GM21723 (cell line): ENCODE measurements at regions not wholly inside any gene's neighbourhood (a gene's known extent, or its start where the extent isn't known, plus 50 kb on each side); places are given as distances from the start of the nearest gene placed in this dataset.
"Not testable (repeated sequence)": the region's sequence is repeated elsewhere in the genome, so short reads cannot be mapped to it uniquely, and the experiment has no call there.

ENCODE experiments used
- ATAC-seq: cut with Tn5 transposase; IDR thresholded peaks from one replicate; pipeline ENCODE4 v1.9.1; 2021; ENCODE audit warnings: mild to moderate bottlenecking, moderate library complexity; ENCODE audit not compliant: unreplicated experiment

DNA sequence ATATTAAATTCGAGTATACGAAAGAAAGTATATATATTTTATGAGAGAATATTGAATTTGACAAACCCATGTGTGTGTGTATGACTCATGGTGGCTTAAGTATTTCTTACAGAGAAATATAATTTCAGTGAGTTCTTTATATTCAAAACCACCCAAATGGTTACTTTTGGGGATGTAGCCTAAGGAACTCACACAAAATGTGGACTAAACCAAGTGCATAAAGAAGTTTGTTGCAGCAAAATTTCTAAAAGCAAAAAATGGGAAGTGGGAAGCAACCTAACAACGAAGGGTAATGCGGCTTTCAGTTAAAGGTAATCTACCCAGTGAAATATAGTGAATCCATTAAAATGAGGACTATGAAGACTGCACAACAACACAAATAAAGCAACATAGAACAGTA lies 277.1 kb downstream of the EDEM1 start:
- no peak for ATAC-seq

GRCh38 chr3:5465183-5465582 lies 277.7 kb downstream of the EDEM1 start:
- no peak for ATAC-seq

DNA sequence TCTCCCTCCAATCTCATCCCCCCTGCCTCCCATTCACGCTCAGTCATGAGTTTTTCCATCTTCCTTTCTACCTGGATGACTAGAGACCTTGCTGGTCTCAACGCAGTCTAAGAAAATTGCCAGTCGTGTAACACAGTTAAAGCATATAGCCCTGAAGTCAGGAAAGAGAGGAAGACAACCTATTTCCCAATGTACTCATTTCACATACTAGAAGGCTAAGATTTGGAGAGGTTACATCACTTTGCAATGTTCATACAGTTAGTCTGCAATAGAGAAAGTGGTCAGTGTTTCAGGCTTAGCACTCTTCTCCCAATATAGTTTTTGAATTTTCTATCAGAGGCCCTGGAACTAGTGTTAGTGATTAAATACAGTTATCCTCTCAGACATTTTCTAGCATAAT lies 278.6 kb downstream of the EDEM1 start:
- no peak for ATAC-seq

DNA sequence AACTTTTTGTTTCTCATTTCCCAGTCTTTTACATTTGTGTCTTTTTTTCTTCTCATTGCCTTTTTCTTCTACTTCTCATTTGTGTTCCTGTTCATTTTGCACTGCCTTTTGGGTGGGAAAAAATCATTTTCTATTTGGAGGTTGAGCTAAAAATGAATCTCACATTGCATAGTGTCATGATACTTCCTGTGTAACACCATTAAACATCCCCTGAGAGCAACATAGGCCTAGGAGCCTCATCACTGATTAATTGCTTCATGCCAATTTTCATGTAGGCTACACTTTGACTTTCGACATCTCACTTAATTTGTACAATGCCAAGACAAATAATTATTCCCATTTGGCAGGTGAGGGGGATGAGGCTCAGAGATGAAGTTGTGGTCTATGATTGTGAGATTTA lies 279.2 kb downstream of the EDEM1 start:
- ATAC-seq = no peak

GRCh38 chr3:5473471-5473870 lies 286.0 kb downstream of the EDEM1 start:
- no peak for ATAC-seq

GRCh38 chr3:5476403-5476802 lies 288.9 kb downstream of the EDEM1 start:
- no peak for ATAC-seq

- no peak for ATAC-seq
Measured at GRCh38 chr3:5479229-5479799, 291.8 kb downstream of the EDEM1 start.

DNA sequence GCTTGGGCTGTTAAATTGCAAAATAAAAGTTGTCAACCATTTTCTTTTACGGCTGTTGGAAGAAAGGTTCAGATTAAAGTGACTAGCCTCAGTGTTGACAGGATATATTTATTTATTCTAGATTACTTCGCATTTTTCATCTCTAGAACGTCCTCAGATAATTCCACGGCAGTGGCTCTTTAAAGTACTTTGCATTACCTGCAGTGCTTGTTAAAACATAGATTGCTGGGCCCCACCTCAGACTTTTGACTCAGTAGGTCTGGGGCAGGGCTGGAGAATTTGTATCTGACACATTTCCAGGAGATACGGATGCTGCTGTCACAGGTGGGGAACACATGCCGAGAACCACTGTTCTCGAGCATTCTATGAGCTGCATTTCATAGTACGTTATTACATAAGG lies 292.7 kb downstream of the EDEM1 start:
- ATAC-seq = no peak

GRCh38 chr3:5485427-5485826 lies 297.9 kb downstream of the EDEM1 start:
- peak; percentile 64 for ATAC-seq

GRCh38 chr3:5488771-5489170 lies 301.3 kb downstream of the EDEM1 start:
- ATAC-seq = no peak

GRCh38 chr3:5489536-5489935 lies 302.0 kb downstream of the EDEM1 start:
- ATAC-seq = no peak

DNA sequence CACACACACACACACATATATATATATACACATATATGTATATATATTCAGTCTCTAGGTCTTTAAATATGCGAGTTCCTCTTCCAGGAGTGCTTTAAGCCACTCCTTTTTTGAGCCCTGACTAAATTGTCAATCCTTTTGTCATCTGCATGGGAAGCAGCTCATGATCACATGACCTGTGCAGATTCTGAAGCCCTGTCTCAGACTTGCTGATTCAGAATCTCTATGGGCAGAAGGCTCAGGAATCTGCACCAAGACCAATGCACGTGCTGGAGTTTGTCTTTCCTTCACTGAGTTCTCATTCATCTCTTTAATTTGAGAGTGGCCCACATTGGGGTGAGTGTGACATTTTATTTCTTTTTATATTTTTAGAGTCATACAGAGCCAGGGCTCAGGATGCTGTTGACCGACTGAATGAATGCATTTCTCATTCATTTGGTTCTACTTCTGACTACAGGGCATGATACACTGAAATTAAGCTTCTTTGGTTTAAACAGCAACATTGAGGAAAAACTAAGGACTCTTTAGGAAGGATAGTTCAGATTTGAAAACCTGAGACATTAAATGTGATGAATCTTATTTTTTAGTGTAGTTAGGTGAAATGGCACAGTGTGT lies 307.5 kb downstream of the EDEM1 start:
- ATAC-seq = no peak

- ATAC-seq = no peak
Measured at GRCh38 chr3:5497497-5497896, 310.0 kb downstream of the EDEM1 start.

DNA sequence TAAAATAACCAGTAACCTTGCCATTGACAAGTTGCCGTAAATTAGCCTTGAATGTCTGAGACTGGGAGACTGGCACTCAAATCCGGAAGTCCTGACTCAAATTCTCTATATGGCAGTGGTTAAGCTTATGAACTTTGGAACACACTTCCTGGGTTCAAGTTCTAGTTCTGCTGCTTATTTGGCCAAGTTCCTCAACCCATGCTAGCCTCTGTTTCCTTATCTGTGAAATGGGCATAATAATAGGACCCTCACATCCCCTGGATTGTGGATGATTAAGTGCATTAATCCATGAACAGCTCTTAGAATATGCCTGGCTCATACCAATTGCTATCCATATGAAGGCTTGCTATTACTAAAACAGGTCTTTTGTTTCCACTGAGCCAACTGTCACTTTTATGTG lies 311.5 kb downstream of the EDEM1 start:
- ATAC-seq = peak; percentile 46

- peak; percentile 86 for ATAC-seq
Measured at GRCh38 chr3:5499404-5499803, 311.9 kb downstream of the EDEM1 start.

- no peak for ATAC-seq
Measured at GRCh38 chr3:5503136-5503535, 315.6 kb downstream of the EDEM1 start.

- ATAC-seq = no peak
Measured at GRCh38 chr3:5504135-5504534, 316.6 kb downstream of the EDEM1 start.

DNA sequence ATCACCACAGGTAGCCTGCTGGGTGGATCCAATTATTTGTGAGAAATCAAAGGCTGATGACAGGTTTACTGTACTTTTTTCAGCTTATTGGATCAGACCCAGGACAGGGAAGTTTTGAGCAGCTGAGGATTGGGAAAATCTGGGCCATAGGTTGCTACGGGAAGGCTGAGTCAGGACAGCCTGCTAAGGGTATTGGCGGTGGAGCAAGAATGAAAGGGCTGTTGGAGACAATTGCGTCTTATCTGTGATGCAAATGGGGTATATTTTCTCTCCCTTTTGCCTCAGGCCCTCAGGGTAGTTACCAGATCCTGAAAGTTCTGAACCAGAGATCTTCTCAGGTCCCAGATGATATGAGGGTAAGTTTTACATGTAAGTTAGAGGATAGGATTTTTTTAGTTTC lies 317.7 kb downstream of the EDEM1 start:
- ATAC-seq = no peak

- no peak for ATAC-seq
Measured at GRCh38 chr3:5505997-5506396, 318.5 kb downstream of the EDEM1 start.

DNA sequence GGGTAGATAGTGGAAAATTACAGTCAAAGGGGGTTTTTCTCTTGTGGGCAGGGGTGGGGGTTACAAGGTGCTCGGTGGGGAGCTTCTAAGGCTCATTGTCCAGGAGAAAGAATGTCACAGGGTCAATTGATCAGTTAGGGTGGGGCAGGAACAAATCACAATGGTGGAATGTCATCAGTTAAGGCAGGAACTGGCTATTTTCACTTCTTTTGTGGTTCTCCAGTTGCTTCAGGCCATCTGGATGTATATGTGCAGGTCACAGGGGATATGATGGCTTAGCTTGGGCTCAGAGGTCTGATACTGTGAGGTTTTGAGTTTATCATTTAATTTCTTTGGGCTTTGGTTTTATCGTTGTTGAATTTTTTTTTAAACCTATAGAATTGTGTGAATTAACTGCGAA lies 321.4 kb downstream of the EDEM1 start:
- ATAC-seq = not testable (repeated sequence)

DNA sequence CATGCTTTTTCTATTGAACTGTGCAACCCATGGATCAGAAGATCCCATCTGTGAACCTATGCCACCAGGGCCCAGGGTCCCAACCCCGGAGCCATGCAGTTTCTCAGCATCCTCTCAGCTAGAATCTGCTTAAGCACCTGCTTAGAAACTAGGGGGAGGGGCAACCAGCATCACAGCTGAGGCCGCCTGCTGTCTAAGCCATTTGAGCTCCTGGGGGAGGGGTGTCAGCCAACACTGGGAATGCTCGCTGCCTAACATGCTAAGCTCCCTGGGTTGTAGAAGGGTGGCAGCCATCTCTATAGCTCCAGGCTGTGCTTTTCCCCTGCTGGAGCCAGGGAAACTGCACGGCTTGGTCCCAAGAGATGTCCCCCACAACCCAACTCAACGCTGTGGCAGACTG lies 322.8 kb downstream of the EDEM1 start:
- no peak for ATAC-seq

DNA sequence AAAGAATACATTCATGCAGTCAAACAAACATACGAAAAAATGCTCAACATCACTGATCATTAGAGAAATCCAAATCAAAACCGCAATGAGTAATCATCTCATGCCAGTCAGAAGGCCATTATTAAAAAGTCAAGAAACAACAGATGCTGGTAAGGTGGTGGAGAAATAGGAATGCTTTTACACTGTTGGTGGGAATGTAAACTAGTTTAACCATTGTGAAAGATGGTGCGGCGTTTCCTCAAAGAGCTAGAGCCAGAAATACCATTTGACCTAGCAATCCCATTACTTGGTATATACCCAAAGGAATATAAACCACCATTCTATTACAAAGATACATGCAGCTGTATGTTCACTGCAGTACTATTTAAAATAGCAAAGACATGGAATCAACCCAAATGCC lies 330.4 kb downstream of the EDEM1 start:
- no peak for ATAC-seq

DNA sequence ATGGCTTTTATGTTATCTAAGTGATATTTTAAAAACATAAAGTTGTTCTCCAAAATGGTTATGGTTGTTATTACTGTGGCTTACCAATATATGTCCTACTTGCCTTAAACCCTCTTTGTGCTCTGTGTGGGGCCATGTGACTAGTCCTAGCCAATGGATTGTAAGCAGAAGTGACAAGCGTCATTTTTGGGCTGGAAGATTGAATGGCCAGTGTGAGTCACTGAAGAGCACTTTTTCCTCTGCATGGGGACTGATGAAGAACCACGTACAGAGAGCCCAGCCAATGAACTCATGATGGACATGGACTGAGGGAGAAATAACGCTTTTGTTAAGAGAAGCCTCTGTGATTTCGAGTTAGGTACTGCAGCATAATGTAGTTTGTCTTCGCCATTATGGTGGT lies 332.7 kb downstream of the EDEM1 start:
- ATAC-seq = no peak
